GM12878 (cell line): ENCODE measurements at regions not wholly inside any gene's neighbourhood (a gene's known extent, or its start where the extent isn't known, plus 50 kb on each side); places are given as distances from the start of the nearest gene placed in this dataset.

Source experiments
- ATAC-seq: fragments of 200-7000 bp; cut with Tn5 transposase; 3 replicates; pipeline ENCODE4 v1.9.1; 2020; ENCODE audit warnings: mild to moderate bottlenecking, moderate library complexity
- BruUV-seq: library from RNA; stranded (reverse); fragments of 400-500 nt; replicated peaks from 2 replicates; lab custom pipeline; 2021; lab: Mats Ljungman, UMichigan
- CTCF ChIA-PET: fragments of 300-600 bp; sonication (Branson Sonifier 250); formaldehyde crosslinking; extraction: SDS; loops from one replicate; lab custom pipeline; 2021; ENCODE audit warnings: inconsistent platforms; lab: Yijun Ruan, JAX
- POLR2A ChIA-PET: fragments of 350-600 bp; formaldehyde crosslinking; extraction: SDS; loops from one replicate; lab custom pipeline; 2021; ENCODE audit warnings: inconsistent platforms; lab: Charles Lee
- RAD21 ChIA-PET: fragments of 300-600 bp; sonication (Branson Sonifier 250); formaldehyde crosslinking; loops from one replicate; lab custom pipeline; 2023; ENCODE audit warnings: antibody characterized with exemption; ENCODE audit not compliant: unreplicated experiment; lab: Charles Lee
- SMC1A ChIA-PET: fragments of 300-600 bp; sonication (Branson Sonifier 250); formaldehyde crosslinking; loops from one replicate; lab custom pipeline; 2023; ENCODE audit not compliant: unreplicated experiment, uncharacterized antibody; lab: Charles Lee
- DNase-seq: peaks from one replicate; pipeline ENCODE4 v3.0.0-alpha.2; 2011; ENCODE audit warnings: low read depth, low spot score
- FAIRE-seq: peaks from 3 replicates; lab custom pipeline; 2011; peaks lifted over from hg19 to GRCh38; lab: Jason Lieb, UNC
- H2AFZ ChIP-seq: 2 replicates; pipeline ENCODE4 v1.6.0; 2011; ENCODE audit warnings: low read depth, low read length, control low read depth; ENCODE audit not compliant: control insufficient read depth
- H3K27ac ChIP-seq: 2 replicates; pipeline ENCODE4 v1.5.1; 2011; ENCODE audit warnings: control low read depth; ENCODE audit not compliant: control insufficient read depth, insufficient read depth
- H3K27me3 ChIP-seq, 2 experiments: replicated peaks in 1 of 2; 2 replicates each; pipeline versions ENCODE4 v1.6.0 to v1.6.1; 2011; ENCODE audit warnings: low read length in 1 of 2; ENCODE audit not compliant: control insufficient read depth in 2 of 2, insufficient read depth in 2 of 2
- H3K36me3 ChIP-seq, 2 experiments: 2 replicates each; pipeline ENCODE4 v1.5.1; 2011; ENCODE audit warnings: low read length in 1 of 2; ENCODE audit not compliant: control insufficient read depth in 2 of 2, insufficient read depth in 2 of 2
- H3K4me1 ChIP-seq: 2 replicates; pipeline ENCODE4 v1.6.1; 2011; ENCODE audit warnings: mild to moderate bottlenecking, low read length, moderate library complexity, mixed read lengths; ENCODE audit not compliant: control insufficient read depth, insufficient read depth
- H3K4me2 ChIP-seq: 2 replicates; pipeline ENCODE4 v1.6.0; 2011; ENCODE audit warnings: control low read depth; ENCODE audit not compliant: control insufficient read depth, insufficient read depth
- H3K4me3 ChIP-seq: fragments of 200-600 bp; sonication (generic); 2 replicates; pipeline ENCODE4 v1.5.1; 2016
- H3K79me2 ChIP-seq: 2 replicates; pipeline ENCODE4 v1.6.0; 2011; ENCODE audit warnings: low read length; ENCODE audit not compliant: control insufficient read depth, insufficient read depth
- H3K9ac ChIP-seq: 2 replicates; pipeline ENCODE4 v1.8.0; 2011; ENCODE audit warnings: low read length, control low read depth, mixed read lengths; ENCODE audit not compliant: control insufficient read depth, insufficient read depth
- H3K9me3 ChIP-seq: replicated peaks from 3 replicates; pipeline ENCODE4 v1.5.1; 2011; ENCODE audit warnings: mild to moderate bottlenecking, low read length; ENCODE audit not compliant: control insufficient read depth, insufficient read depth
- H4K20me1 ChIP-seq: 2 replicates; pipeline ENCODE4 v1.6.0; 2011; ENCODE audit not compliant: control insufficient read depth, insufficient read depth
- CREM ChIP-seq: IDR thresholded peaks from 2 replicates; pipeline ENCODE4 v1.6.1; 2014; ENCODE audit warnings: antibody characterized with exemption, low read depth
- FOXM1 ChIP-seq: IDR thresholded peaks from 2 replicates; pipeline ENCODE4 v1.6.1; 2012; ENCODE audit warnings: low read depth, mild to moderate bottlenecking, inconsistent platforms, low read length, moderate library complexity
- NR2F1 ChIP-seq: fragments of 450-650 bp; conservative IDR thresholded peaks from 2 replicates; pipeline ENCODE4 v1.6.1; 2017; ENCODE audit warnings: mild to moderate bottlenecking
- POLR2AphosphoS2 ChIP-seq: IDR thresholded peaks from 2 replicates; pipeline ENCODE4 v1.6.1; 2011; ENCODE audit warnings: low read depth, mild to moderate bottlenecking, low read length, improper control_type of control experiment, moderate library complexity
- SUPT20H ChIP-seq: IDR thresholded peaks from 2 replicates; pipeline ENCODE4 v1.6.1; 2011; ENCODE audit warnings: low read depth, mild to moderate bottlenecking, low read length, moderate library complexity, borderline replicate concordance; ENCODE audit not compliant: control insufficient read depth
- SUZ12 ChIP-seq: fragments of 200-600 bp; sonication (generic); IDR thresholded peaks from one replicate; pipeline ENCODE4 v1.6.1; 2018; ENCODE audit warnings: antibody characterized with exemption, mild to moderate bottlenecking; ENCODE audit not compliant: unreplicated experiment
- TARDBP ChIP-seq: IDR thresholded peaks from 2 replicates; pipeline ENCODE4 v1.6.1; 2016; ENCODE audit warnings: borderline replicate concordance
- ZBED1 ChIP-seq: IDR thresholded peaks from 2 replicates; pipeline ENCODE4 v1.6.1; 2016; ENCODE audit warnings: borderline replicate concordance
- ZBTB4 ChIP-seq: fragments of 450-650 bp; formaldehyde crosslinking; IDR thresholded peaks from 2 replicates; pipeline ENCODE4 v1.4.0; 2022; ENCODE audit warnings: mild to moderate bottlenecking, moderate library complexity
- WGBS: methylation state at CpG from one replicate; pipeline ENCODE4 v1.1.6; 2016; ENCODE audit warnings: low lambda C conversion rate; ENCODE audit not compliant: insufficient replicate concordance, insufficient coverage; ENCODE audit errors: missing lambda C conversion rate; 5-methylcytosine and 5-hydroxymethylcytosine counted together
- in situ Hi-C: fragments of 300-500 bp; cut with MboI; formaldehyde crosslinking; loops from 9 replicates; pipeline ENCODE4 v1.14.3; 2018; ENCODE audit warnings: mixed read lengths
- intact Hi-C: fragments of 100-400 bp; cut with micrococcal nuclease; formaldehyde crosslinking; loops from one replicate; pipeline ENCODE4 v1.14.2; 2022; ENCODE audit not compliant: unreplicated experiment

DNA sequence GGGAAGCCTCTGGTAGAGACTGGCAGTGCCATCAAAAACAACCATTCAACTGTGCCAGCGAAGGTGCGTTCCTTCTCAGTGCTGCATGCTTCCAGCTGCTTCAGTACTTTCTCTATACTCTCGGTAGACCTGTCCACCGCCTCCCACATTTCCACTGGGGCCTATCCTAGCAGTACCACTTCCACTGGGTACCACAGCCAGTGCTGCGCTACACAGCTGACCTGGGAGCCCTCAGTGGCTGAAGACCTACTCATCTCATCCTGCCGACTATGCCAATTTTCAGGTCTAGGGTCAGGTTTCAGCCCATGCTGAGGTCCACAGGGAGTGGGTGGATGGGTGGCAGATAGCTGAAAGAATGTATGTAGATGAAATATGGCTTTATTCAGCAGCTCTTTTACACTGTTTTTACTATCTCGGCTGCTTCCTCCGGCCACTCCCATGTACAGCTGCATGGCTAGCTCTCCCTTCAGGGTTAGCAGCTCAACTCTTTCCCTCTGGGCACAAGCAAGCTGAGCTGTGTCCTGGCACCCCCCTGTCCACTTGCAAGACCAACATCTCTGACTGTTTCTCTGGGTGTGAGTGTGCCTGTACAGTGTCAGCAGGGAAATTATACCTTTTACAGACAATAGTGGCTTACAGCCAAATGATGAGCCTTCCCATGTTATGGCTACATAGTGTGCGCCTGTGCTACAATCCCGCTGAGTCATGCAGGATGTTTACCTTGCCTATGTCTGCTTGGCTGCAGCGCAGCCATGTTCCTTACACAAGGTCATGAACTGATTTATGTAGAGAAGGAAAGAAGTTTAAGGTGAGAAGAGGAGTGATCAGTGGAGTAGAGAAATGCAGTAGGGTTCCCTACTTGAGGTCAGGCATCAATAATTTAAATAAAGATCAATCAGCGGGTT, 125.7 kb upstream of the DDHD1 start:
- no peak for TF ChIP-seq ZBED1
- TF ChIP-seq FOXM1: no peak
- no peak for TF ChIP-seq CREM
- TF ChIP-seq TARDBP: no peak
- no peak for TF ChIP-seq SUZ12
- no peak for TF ChIP-seq POLR2AphosphoS2
- no peak for TF ChIP-seq NR2F1
- no peak for TF ChIP-seq ZBTB4 (CRISPR knock-in tag)
- TF ChIP-seq SUPT20H: no peak
- ChIA-PET RAD21 (interaction anchor here (0.6 kb wide), 1 partner anchor 1127 kb away, joined by 3 read pairs; no protein-coding TSS in a partner anchor), POLR2A (no interaction called here), SMC1A (no interaction called here), CTCF (interaction anchor here (2.0 kb wide), 1 partner anchor 17 kb away, joined by 13 read pairs; no protein-coding TSS in a partner anchor)
- H3K36me3 ChIP-seq: no peaks in the 10 kb centered on the region
- H3K4me2 ChIP-seq: no peak overlapping the region
- H4K20me1 ChIP-seq: no peaks in the 10 kb centered on the region
- H3K79me2 ChIP-seq: no peaks in the 10 kb centered on the region
- in situ Hi-C loops: no loop called here
- intact Hi-C loops: no loop called here
- no peak overlapping the region for H2AFZ ChIP-seq
- BruUV-seq: no TSS peak
- no peak overlapping the region for H3K4me3 ChIP-seq
- ATAC-seq: no peak
- H3K4me1 ChIP-seq: no peaks in the 10 kb centered on the region
- no peak overlapping the region for H3K27ac ChIP-seq
- 57% methylated on average over 12 of the region's 12 CpGs for WGBS
- no peak for DNase-seq
- no peaks in the 10 kb centered on the region; the same call in 1 of the 3 replicates for H3K9me3 ChIP-seq
- no peaks in the 10 kb centered on the region for H3K27me3 ChIP-seq
- no peak overlapping the region for H3K9ac ChIP-seq
- FAIRE-seq: no peak
